Astrocyte of the cerebellum (primary cell): ENCODE measurements at regions not wholly inside any gene's neighbourhood (a gene's known extent, or its start where the extent isn't known, plus 50 kb on each side); places are given as distances from the start of the nearest gene placed in this dataset.

ENCODE experiments used
- DNase-seq: peaks from one replicate; pipeline ENCODE4 v3.0.0-alpha.2; 2011; ENCODE audit warnings: low read depth
- H3K4me3 ChIP-seq: 2 replicates; pipeline ENCODE4 v1.5.1; 2011; ENCODE audit warnings: mild to moderate bottlenecking, low read depth, low read length, moderate library complexity
- CTCF ChIP-seq: IDR thresholded peaks from 2 replicates; pipeline ENCODE4 v1.5.1; 2012; ENCODE audit warnings: low read length, low read depth, moderate library complexity, mild to moderate bottlenecking; ENCODE audit errors: missing control alignments
- in situ Hi-C: cut with HindIII; loops from 2 replicates; pipeline ENCODE4 v1.10.0; 2017; ENCODE audit warnings: low sequenced_read_pairs

- in situ Hi-C loops = no loop called here
- no peak for DNase-seq
- no peak overlapping the region for H3K4me3 ChIP-seq
- TF ChIP-seq CTCF = no peak
These were observed 360.3 kb downstream of the FBXO15 start for GRCh38 chr18:73787316-73787715.

- DNase-seq = no peak
- no peak overlapping the region for H3K4me3 ChIP-seq
- in situ Hi-C loops = no loop called here
- TF ChIP-seq CTCF = no peak
These were observed 362.3 kb downstream of the FBXO15 start for GRCh38 chr18:73785300-73785699.

GRCh38 chr18:73784853-73785252 lies 362.8 kb downstream of the FBXO15 start:
- no peak for DNase-seq
- in situ Hi-C loops = no loop called here
- no peak for TF ChIP-seq CTCF
- no peak overlapping the region for H3K4me3 ChIP-seq

- no peak for TF ChIP-seq CTCF
- in situ Hi-C loops = no loop called here
- no peak overlapping the region for H3K4me3 ChIP-seq
These were observed 365.2 kb downstream of the FBXO15 start for GRCh38 chr18:73782405-73782804.

GRCh38 chr18:73780218-73780617 lies 367.4 kb downstream of the FBXO15 start:
- in situ Hi-C loops = no loop called here
- no peak overlapping the region for H3K4me3 ChIP-seq
- no peak for DNase-seq
- TF ChIP-seq CTCF = no peak

More at GRCh38 chr18:73782405-73782804, 365.2 kb downstream of the FBXO15 start:
- no peak for DNase-seq

- in situ Hi-C loops = no loop called here
- DNase-seq = no peak
- TF ChIP-seq CTCF = no peak
- no peak overlapping the region for H3K4me3 ChIP-seq
These were observed 369.6 kb downstream of the FBXO15 start for GRCh38 chr18:73778032-73778359.

GRCh38 chr18:73777356-73778031 lies 370.1 kb downstream of the FBXO15 start:
- TF ChIP-seq CTCF = no peak
- H3K4me3 ChIP-seq = no peak overlapping the region
- in situ Hi-C loops = no loop called here
- DNase-seq = no peak
